ENCODE measurements at regions not wholly inside any gene's neighbourhood (a gene's known extent, or its start where the extent isn't known, plus 50 kb on each side); places are given as distances from the start of the nearest gene placed in this dataset.

DNA sequence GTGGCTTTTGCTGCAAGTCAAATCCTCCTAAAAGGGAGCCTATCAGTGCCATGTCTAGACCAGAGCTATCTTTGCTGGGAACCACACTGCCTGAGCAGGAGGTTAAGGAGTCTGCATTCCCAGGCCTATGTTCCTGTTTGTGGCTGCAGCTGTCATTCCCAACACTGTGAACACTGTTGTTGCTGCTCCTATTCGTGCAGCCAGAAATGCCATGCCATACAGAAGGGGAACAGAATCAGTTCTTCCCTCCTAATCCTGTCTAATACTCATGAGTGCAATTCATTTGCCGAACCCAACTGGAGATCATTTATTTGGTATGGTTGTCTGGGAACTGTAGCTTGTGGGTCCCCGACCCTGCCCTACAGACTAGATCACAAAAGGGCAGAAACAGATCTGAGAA lies 406.5 kb upstream of the GJE1 start:
- TF ChIP-seq CTCF (IDR thresholded peaks at IDR 0.05; ENCODE audit: insufficient read depth, low read length) = no peak
- H3K4me3 ChIP-seq (ENCODE audit: low read depth, low read length) = no peak overlapping the region
- DNase-seq (ENCODE audit: low read depth) = no peak

GRCh38 chr6:141724731-141725130 lies 408.0 kb upstream of the GJE1 start:
- no peak for TF ChIP-seq CTCF (IDR thresholded peaks at IDR 0.05; ENCODE audit: insufficient read depth, low read length)
- DNase-seq (ENCODE audit: low read depth) = no peak
- H3K4me3 ChIP-seq (ENCODE audit: low read depth, low read length) = no peak overlapping the region

GRCh38 chr6:141719476-141719875 lies 413.2 kb upstream of the GJE1 start:
- no peak for TF ChIP-seq CTCF (IDR thresholded peaks at IDR 0.05; ENCODE audit: insufficient read depth, low read length)
- no peak for DNase-seq (ENCODE audit: low read depth)
- H3K4me3 ChIP-seq (ENCODE audit: low read depth, low read length) = no peak overlapping the region

DNA sequence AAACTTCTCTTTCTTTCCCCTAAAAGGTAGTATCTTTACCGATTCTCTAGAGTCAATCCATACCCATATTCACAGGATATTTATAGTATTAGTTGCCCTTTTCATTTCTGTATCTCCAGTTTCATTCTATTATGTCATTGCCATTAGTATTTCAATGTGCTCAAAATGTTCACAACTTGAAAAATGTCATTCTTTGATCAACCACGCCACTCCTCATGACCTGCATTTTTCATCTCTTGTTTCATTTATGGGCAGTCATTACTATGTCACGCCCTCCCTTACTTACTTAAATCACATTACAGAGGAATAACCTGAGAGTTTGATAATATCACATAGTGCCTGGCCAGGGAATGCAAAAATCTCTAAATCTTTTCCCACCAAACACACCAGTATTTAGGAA lies 427.3 kb upstream of the GJE1 start:
- H3K4me3 ChIP-seq (ENCODE audit: low read depth, low read length) = no peak overlapping the region
- no peak for DNase-seq (ENCODE audit: low read depth)
- no peak for TF ChIP-seq CTCF (IDR thresholded peaks at IDR 0.05; ENCODE audit: insufficient read depth, low read length)

- TF ChIP-seq CTCF (IDR thresholded peaks at IDR 0.05; ENCODE audit: insufficient read depth, low read length) = no peak
- no peak for DNase-seq (ENCODE audit: low read depth)
- no peak overlapping the region for H3K4me3 ChIP-seq (ENCODE audit: low read depth, low read length)
These were observed 428.6 kb upstream of the GJE1 start for GRCh38 chr6:141704151-141704550.

GRCh38 chr6:141701732-141702131 lies 431.0 kb upstream of the GJE1 start:
- no peak overlapping the region for H3K4me3 ChIP-seq (ENCODE audit: low read depth, low read length)
- no peak for DNase-seq (ENCODE audit: low read depth)
- TF ChIP-seq CTCF (IDR thresholded peaks at IDR 0.05; ENCODE audit: insufficient read depth, low read length) = no peak

GRCh38 chr6:141700819-141701218 lies 431.9 kb upstream of the GJE1 start:
- DNase-seq (ENCODE audit: low read depth) = peak; percentile 17
- no peak for TF ChIP-seq CTCF (IDR thresholded peaks at IDR 0.05; ENCODE audit: insufficient read depth, low read length)
- H3K4me3 ChIP-seq (ENCODE audit: low read depth, low read length) = no peak overlapping the region
